GM12891 (cell line): ENCODE measurements at regions not wholly inside any gene's neighbourhood (a gene's known extent, or its start where the extent isn't known, plus 50 kb on each side); places are given as distances from the start of the nearest gene placed in this dataset.

Experiments
- POLR2A ChIP-seq: IDR thresholded peaks from 2 replicates; pipeline ENCODE4 v1.6.1; 2011; ENCODE audit warnings: low read depth, low read length, control low read depth
- POLR2AphosphoS5 ChIP-seq: IDR thresholded peaks from 2 replicates; pipeline ENCODE4 v1.6.1; 2011; ENCODE audit warnings: low read depth, low read length, control low read depth
- POU2F2 ChIP-seq: IDR thresholded peaks from 2 replicates; pipeline ENCODE4 v1.6.1; 2011; ENCODE audit warnings: low read depth, mild to moderate bottlenecking, control low read depth, low read length, moderate library complexity

GRCh38 chr2:145169285-145169684 is 649.4 kb upstream of the ZEB2 start:
- TF ChIP-seq POLR2A (no peak), POU2F2 (no peak), POLR2AphosphoS5 (no peak)
